GM12872 (cell line): ENCODE measurements at regions not wholly inside any gene's neighbourhood (a gene's known extent, or its start where the extent isn't known, plus 50 kb on each side); places are given as distances from the start of the nearest gene placed in this dataset.

Experiments
- TF ChIP-seq, protein P1 (sequence below): IDR thresholded peaks from 3 replicates; pipeline ENCODE4 v1.5.1; 2011; ENCODE audit warnings: low read depth, mild to moderate bottlenecking, low read length, moderate library complexity; ENCODE audit not compliant: insufficient read depth

DNA sequence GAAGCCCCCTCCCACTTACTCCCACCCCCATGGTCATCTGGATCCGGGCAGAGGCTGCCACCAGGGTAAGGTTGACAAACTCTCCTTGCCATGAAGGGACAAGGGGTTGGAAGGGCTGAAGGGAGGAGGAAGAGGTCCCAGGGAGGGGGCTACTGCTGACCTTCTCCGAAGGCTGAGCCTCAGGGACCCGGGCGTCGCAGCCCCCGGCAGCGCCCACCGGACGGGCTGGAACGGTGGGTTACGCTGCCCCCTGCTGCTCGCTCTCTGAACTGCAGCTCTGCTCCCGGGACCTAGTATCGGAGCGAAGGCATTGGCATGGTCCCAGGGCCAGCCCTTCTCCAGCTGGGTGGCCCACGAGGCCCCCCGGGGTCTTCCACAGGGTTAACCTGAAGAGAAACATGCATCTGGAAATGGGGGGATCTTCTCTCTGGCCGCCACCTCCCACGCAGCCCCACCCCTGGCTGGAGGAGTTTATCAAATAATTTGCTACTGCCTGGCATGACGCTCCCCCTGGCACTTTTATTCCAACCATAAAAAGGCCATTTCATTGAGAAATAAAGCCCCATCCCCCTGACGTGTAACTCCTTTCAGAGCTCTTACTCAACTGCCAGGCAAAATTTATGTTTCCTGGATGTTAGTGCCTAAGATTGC lies 70.4 kb upstream of the TARDBP start:
- TF ChIP-seq, protein P1, sequence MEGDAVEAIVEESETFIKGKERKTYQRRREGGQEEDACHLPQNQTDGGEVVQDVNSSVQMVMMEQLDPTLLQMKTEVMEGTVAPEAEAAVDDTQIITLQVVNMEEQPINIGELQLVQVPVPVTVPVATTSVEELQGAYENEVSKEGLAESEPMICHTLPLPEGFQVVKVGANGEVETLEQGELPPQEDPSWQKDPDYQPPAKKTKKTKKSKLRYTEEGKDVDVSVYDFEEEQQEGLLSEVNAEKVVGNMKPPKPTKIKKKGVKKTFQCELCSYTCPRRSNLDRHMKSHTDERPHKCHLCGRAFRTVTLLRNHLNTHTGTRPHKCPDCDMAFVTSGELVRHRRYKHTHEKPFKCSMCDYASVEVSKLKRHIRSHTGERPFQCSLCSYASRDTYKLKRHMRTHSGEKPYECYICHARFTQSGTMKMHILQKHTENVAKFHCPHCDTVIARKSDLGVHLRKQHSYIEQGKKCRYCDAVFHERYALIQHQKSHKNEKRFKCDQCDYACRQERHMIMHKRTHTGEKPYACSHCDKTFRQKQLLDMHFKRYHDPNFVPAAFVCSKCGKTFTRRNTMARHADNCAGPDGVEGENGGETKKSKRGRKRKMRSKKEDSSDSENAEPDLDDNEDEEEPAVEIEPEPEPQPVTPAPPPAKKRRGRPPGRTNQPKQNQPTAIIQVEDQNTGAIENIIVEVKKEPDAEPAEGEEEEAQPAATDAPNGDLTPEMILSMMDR: peak; percentile 95

DNA sequence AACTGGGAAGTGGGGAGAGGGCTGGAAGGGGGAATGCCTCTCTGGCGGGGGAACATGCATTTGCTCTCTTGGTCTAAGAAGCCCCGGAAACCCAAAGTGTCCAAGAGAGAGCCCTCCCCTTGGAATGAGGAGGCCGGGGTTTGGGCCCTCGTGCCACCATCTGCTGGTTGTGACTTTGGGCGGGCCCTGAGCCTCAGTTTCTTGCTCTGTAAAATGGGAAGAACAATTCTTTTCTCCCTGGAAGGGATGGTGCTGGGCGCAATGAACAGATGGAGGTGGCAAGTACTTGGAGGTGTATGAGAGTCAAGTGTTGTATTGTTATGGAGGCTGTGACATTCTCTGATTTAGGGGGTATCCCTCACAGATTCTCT lies 69.9 kb upstream of the TARDBP start:
- TF ChIP-seq, protein P1: no peak

DNA sequence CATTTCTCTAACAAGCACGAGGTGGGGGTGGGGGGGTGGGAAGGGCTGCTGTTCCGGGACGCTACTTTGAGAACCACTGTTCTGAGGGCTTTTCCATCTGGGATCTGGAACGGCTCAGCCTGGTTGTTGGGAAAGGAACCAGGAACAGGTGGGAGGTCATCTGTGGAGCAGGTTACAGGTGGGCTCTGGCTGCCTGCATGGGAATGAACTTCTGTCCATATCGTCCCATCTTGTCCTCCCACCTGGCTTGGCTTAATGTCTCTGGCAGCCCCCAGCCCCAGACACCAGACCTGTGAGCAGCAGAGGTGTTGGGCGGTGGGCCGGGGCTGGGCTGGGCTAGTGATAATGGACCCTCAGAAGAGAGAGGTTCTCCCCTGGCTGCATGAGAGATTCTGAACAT lies 69.4 kb upstream of the TARDBP start:
- TF ChIP-seq, protein P1: no peak

DNA sequence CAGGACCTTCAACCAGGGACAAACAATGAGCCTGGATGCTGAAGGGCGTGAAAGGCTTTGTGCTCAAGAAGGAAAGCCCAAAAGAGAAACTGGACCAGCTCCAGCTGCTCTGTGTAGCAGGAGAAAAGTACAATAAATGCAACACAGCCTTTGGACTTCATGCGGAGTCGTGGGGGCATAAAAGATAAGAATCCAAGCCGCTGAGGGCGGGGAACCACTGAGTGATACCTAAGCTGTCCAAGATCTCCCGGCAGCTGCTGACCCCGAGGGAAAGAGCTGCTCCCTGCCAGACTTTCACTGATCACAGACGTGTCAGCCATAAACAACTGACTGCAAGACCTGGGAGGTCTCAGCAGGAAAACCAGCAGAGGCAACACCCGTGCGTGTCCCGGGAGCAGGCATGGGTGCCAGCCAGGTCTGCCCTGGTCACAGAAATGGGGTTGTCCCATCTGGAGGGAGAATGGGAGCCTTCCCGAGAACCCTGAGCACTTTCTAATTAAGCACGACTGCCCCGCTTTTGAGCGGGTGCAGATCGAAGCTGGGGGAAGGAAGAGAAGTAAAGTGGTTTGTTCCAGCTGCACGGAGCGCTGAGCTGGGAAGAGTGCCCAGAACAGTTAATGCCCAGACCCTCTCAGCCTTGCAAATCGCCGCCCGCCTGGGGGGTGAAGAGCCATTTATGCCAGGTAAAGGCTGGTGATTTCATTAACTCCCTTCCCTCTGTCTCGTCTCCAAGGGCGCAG lies 68.3 kb upstream of the TARDBP start:
- TF ChIP-seq, protein P1: no peak

DNA sequence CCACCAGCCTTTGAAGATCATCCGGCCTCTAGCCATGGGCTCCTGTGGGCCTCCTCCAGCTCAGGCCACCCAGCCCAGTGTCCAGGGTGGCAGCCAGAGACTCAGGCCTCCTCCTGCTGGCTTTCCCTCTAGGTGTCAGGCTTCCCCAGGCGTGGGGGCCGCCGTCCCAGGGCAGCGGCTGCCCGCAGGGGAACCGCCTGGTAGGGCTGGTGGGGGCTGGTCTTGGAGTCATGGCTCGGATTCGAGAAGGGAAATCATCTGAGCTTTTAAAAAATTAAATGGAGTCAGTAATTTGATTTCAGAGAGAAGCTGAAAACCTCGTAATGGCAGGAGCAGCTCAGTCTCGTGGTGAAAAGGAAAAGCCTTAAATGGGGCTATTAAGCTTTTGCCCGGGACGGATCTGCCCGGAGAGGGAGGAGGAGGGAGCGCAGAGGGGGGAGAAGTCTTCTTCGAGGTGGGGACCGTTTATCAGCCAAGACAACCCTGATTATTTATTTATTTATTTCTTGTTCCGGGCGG lies 66.4 kb upstream of the TARDBP start:
- TF ChIP-seq, protein P1: no peak

DNA sequence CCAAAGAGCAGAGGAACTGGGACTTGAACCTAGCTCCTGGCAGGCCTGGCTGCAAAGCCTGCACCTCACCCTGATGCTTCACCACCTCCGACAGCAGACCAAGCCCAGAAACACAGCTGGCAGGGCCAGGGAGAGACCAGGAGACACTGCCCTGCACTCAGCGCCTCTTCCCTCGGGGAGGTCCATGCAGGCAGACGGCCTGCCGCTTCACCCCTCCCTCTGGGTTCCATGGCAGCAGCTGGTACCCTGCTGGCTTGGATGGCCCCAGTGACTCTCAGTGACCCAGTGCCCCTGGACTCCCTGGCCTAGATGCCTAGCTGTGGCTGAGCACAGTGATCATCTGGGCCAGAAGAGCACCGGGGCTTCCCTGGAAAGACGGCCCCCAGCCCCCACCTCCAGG lies 65.3 kb upstream of the TARDBP start:
- TF ChIP-seq, protein P1: no peak

DNA sequence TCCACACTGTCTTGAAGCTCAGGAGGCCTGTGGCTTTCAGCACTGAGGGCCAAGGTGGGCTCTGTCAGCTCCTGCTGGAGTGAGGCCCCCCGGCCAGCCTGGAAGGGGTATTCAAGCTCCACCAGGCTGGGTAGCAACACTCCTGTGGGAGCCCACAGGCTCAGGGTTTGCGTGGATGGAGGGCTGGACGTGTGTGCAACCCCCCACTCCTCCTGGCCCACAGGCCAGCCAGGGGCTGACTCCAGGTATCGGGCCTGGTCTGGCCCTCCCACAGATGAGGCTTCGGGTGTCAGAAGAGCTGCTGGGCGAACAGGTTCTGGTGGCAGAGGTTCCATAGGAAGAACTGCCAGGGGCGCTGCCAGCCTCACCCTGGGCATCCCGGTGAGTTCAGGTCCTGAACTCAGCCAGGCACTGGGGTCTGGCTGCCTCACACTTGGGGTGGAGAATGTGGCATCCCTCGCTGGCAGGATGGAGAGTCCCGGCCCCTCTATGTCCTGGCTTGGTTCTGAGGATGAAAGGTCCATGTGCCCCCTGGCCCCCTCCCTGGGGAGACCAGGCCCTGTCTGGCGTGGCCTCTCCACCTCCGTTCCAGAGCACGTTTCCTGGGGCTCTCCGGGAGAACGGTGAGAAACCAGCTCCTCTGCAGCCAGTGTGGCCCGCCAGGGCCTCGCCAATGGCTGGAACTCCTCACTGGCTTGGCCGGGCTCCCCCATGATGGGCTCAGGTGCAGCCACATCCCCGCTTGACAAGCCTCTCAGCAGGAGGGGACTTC lies 64.6 kb upstream of the TARDBP start:
- TF ChIP-seq, protein P1: no peak
